Thyroid gland (tissue), 4 donors: ENCODE measurements at regions not wholly inside any gene's neighbourhood (a gene's known extent, or its start where the extent isn't known, plus 50 kb on each side); places are given as distances from the start of the nearest gene placed in this dataset.

ENCODE experiments used
- POLR2A ChIP-seq, 2 donors: fragments of 450-650 bp; IDR thresholded peaks; one replicate each; pipeline ENCODE4 v1.6.1; 2017; ENCODE audit warnings: antibody characterized with exemption in 2 of 2, mild to moderate bottlenecking in 2 of 2, moderate library complexity in 1 of 2
- TF ChIP-seq, protein P1 (sequence below), 6 experiments: fragments of 200-600 bp in 3 of 6; fragments of 450-650 bp in 3 of 6; sonication (generic) in 3 of 6; IDR thresholded peaks; one replicate each; pipeline ENCODE4 v1.5.1; 2016 to 2019; ENCODE audit warnings: antibody characterized with exemption in 6 of 6, mild to moderate bottlenecking in 2 of 6, inconsistent platforms in 1 of 6, moderate library complexity in 1 of 6

- TF ChIP-seq, protein P1, sequence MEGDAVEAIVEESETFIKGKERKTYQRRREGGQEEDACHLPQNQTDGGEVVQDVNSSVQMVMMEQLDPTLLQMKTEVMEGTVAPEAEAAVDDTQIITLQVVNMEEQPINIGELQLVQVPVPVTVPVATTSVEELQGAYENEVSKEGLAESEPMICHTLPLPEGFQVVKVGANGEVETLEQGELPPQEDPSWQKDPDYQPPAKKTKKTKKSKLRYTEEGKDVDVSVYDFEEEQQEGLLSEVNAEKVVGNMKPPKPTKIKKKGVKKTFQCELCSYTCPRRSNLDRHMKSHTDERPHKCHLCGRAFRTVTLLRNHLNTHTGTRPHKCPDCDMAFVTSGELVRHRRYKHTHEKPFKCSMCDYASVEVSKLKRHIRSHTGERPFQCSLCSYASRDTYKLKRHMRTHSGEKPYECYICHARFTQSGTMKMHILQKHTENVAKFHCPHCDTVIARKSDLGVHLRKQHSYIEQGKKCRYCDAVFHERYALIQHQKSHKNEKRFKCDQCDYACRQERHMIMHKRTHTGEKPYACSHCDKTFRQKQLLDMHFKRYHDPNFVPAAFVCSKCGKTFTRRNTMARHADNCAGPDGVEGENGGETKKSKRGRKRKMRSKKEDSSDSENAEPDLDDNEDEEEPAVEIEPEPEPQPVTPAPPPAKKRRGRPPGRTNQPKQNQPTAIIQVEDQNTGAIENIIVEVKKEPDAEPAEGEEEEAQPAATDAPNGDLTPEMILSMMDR (IDR thresholded peaks at IDR 0.05): no peak
- TF ChIP-seq POLR2A (IDR thresholded peaks at IDR 0.05): no peak
Observed at GRCh38 chr6:3512832-3513231, 56.0 kb upstream of the SLC22A23 start.
